ENCODE measurements at regions not wholly inside any gene's neighbourhood (a gene's known extent, or its start where the extent isn't known, plus 50 kb on each side); places are given as distances from the start of the nearest gene placed in this dataset.
A peak's percentile ranks its signal among the peaks of the same experiment; 100 is the strongest.

- H3K9me1 ChIP-seq (ENCODE audit: control insufficient read depth, insufficient read depth, low read length) = no peaks in the 10 kb centered on the region
- H3K27me3 ChIP-seq (ENCODE audit: control insufficient read depth in 2 of 2, insufficient read depth in 2 of 2, low read length in 2 of 2) = no peaks in the 10 kb centered on the region
- 0% methylated on average over 5 of the region's 5 CpGs for WGBS (ENCODE audit: insufficient coverage, low coverage, missing lambda C conversion rate)
- no peak overlapping the region for H3K27ac ChIP-seq (ENCODE audit: extremely low read depth, low read depth, low read length)
- H3K4me1 ChIP-seq (replicated peaks in 1 of 2; ENCODE audit: control insufficient read depth in 2 of 2, insufficient read depth in 2 of 2, low read length in 2 of 2) = no peaks in the 10 kb centered on the region
- intact Hi-C loops (cut with micrococcal nuclease) = no loop called here
- peaks cover 5% of the 10 kb centered on the region; the same call in 1 of the 2 replicates for H3K9me3 ChIP-seq (replicated peaks; ENCODE audit: control insufficient read depth, insufficient read depth, low read depth, low read length)
- no peak for ATAC-seq
- H3K79me2 ChIP-seq (ENCODE audit: control insufficient read depth, insufficient read depth, low read length) = no peaks in the 10 kb centered on the region
- no peak for FAIRE-seq
- no peak overlapping the region for H3K9ac ChIP-seq (ENCODE audit: insufficient read depth in 1 of 2, low read depth in 2 of 2, low read length in 2 of 2)
- no TSS peak for BruUV-seq (replicated peaks)
- in situ Hi-C loops (cut with MboI) = no loop called here
- H3K4me2 ChIP-seq (ENCODE audit: insufficient read depth, low read length) = no peak overlapping the region
- DNase-seq (ENCODE audit: extremely low read depth in 1 of 4, low spot score in 3 of 4) = no peak
- no peak overlapping the region for H3K4me3 ChIP-seq
- POLR2A ChIA-PET = no interaction called here
- H2AFZ ChIP-seq (ENCODE audit: low read depth, low read length) = no peak overlapping the region
- CTCF ChIA-PET (ENCODE audit: low intra/inter-chr PET ratio) = interaction anchor here (0.6 kb wide), 1 partner anchor 1993 kb away, joined by 4 read pairs; the partner anchor contains the start of gene MAP1LC3C
- no peaks in the 10 kb centered on the region for H3K36me3 ChIP-seq (ENCODE audit: control insufficient read depth, insufficient read depth, low read length)
- TF ChIP-seq TFE3 (CRISPR knock-in tag; IDR thresholded peaks at IDR 0.05) (peak; percentile 92), TEAD4 (IDR thresholded peaks at IDR 0.05; ENCODE audit: low read length) (no peak), TEAD4 (CRISPR knock-in tag; IDR thresholded peaks at IDR 0.05; ENCODE audit: borderline replicate concordance) (no peak), CBFA2T2 (conservative IDR thresholded peaks at IDR 0.05) (peak; percentile 26; the same call in 1 of the 2 replicates), RAD51 (IDR thresholded peaks at IDR 0.05; ENCODE audit: borderline replicate concordance, low read depth) (peak; percentile 53; the same call in 1 of the 2 replicates), USF2 (CRISPR knock-in tag; IDR thresholded peaks at IDR 0.05) (peak; percentile 30; the same call in 1 of the 2 replicates), SRSF7 (optimal IDR thresholded peaks at IDR 0.05; ENCODE audit: low read depth, low read length) (no peak), CBX8 (IDR thresholded peaks at IDR 0.05; ENCODE audit: borderline replicate concordance, extremely low read depth, low read depth, low read length, poor library complexity, severe bottlenecking) (no peak), ATF2 (CRISPR knock-in tag; IDR thresholded peaks at IDR 0.05) (no peak)
- H4K20me1 ChIP-seq (replicated peaks; ENCODE audit: control insufficient read depth, insufficient read depth, low read length) = no peaks in the 10 kb centered on the region
These were observed 85.6 kb upstream of the FMN2 start for GRCh38 chr1:240005997-240006650.

Data from K562 (cell line).